RPMI8226 (cell line): ENCODE measurements at regions not wholly inside any gene's neighbourhood (a gene's known extent, or its start where the extent isn't known, plus 50 kb on each side); places are given as distances from the start of the nearest gene placed in this dataset.
"Not testable (repeated sequence)": the region's sequence is repeated elsewhere in the genome, so short reads cannot be mapped to it uniquely, and the experiment has no call there.

ENCODE experiments used
- DNase-seq: peaks from one replicate; pipeline ENCODE4 v3.0.0-alpha.2; 2015

DNA sequence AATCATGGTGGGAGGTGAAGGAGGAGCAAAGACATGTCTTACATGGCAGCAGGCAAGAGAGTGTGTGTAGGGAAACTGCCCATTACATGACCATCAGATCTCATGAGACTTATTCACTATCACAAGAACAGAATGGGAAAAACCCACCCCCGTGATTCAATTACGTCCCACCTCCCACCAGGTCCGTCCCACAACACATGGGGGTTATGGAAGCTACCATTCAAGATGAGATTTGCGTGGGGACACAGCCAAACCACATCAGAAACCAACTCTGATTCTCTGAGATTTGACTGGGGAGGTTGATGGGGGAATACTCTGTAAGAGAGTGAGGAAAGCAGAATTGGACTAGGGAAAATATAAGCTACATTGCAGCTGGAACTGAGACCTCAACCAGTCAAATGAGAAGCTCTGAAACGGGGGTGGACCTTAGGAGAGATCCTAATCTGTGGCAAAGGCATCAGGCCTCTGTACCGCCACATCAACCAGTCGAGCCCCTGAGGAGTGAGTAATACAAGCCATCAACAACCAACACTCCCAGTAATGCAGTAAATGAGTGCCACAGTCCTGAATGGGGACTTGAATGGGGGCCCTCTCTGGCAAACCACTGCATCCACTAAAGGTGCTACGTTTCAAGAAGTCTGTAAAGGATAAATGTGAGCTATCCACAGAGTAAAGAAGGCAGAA is 207.9 kb upstream of the GADL1 start:
- DNase-seq: no peak

DNA sequence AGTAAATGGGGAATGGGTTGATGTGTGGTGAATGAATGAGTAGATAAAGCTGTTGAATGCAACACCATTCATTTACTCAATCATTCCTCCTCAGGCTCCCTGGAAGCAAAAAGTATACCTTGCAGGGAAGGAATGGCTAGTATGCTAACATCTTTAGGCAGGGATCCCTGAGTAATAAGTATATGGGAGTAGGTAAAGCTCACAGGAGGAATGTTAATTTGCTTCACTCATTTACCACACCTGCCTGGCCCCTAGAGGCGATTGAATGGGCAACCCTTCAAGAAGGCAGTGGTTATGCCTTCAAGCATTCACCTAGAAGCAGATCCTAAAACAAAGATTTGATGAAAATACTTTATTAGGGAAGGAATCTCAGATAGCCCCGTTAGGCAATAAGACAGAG is 208.7 kb upstream of the GADL1 start:
- no peak for DNase-seq

DNA sequence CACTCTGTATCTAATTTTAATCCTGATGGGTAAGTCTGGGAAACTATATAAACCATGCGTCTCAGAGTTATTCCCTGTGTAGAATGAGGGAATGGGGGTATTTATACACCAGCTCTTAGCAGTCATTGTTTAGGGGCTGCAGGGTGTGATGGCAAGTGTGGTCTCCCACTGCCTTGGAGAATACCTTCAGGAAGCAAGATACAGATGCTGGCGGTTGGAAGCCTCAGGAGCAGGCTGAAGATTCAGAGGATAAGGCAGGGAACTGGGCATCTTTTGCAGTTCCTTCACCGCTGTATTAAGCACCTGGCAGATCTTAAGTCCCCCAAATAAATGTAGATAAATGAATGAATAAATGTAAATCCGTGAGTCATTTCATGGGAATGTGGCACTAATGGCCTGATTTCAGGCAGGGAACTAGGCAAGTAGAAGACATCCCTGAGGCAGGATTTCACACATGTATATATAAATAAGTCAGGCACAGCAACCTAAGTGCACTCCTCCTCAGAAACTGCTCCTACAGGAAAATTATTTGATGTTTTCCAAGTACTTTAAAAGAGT is 209.2 kb upstream of the GADL1 start:
- DNase-seq: no peak

- no peak for DNase-seq
Measured at GRCh38 chr3:31105011-31105410, 210.6 kb upstream of the GADL1 start.

GRCh38 chr3:31105438-31106077 is 211.1 kb upstream of the GADL1 start:
- peak; percentile 5 for DNase-seq

GRCh38 chr3:31106204-31106603 is 211.7 kb upstream of the GADL1 start:
- no peak for DNase-seq

- DNase-seq: peak; percentile 78
Measured at GRCh38 chr3:31106912-31107311, 212.5 kb upstream of the GADL1 start.

DNA sequence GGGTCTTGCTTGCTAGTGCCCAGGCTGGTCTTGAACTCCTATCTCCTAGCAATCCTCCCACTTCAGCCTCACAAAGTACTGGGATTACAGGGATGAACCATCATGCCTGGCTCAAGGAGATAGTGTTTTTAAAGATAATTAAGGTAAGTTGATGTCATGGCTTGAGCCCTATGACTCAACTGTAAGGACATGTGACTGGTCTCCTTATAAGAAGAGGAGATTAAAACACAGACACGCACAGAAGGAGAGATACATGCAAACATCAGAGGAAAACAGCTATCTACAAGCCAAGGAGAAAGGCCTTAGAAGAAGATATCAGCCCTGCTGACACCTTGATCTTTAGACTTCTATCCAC is 220.4 kb upstream of the GADL1 start:
- DNase-seq: no peak

- not testable (repeated sequence) for DNase-seq
Measured at GRCh38 chr3:31115531-31115930, 221.1 kb upstream of the GADL1 start.

DNA sequence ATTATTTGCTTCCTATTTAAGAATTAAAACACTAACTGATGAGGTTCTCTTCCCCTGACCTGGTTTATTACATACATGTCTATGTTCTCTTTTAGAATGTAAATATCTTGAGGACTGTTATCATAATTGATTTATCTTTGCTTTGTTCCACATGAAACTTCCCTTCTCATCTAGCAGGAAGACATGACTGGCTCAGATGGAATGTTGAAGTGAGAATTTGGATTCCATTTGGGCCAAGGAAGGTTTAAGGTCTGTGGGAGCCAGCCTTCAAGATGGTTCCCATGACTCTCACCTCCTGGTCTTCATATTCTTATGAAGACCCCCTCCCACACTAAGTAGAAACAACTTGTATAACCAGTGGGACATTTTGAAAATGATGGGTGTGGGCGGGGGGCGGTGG is 222.2 kb upstream of the GADL1 start:
- DNase-seq: no peak

DNA sequence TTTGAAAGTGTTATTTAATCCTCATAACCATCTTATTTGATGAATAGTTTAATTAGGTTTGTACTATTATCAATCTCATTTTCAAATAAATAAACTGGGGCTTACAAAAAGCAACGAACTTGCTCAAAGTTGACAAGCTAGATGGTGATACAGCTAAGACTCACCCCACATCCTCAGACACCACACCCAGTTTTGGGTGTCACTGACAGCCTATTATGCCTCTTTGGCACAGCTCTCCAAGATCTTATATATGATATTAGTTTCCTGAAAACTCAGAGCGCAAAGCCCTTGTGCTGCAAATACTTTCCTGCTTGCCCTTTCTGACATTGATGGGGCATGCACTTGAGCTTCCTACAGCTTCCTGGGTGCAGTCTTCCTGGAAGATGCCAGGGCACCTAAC is 223.4 kb upstream of the GADL1 start:
- no peak for DNase-seq

DNA sequence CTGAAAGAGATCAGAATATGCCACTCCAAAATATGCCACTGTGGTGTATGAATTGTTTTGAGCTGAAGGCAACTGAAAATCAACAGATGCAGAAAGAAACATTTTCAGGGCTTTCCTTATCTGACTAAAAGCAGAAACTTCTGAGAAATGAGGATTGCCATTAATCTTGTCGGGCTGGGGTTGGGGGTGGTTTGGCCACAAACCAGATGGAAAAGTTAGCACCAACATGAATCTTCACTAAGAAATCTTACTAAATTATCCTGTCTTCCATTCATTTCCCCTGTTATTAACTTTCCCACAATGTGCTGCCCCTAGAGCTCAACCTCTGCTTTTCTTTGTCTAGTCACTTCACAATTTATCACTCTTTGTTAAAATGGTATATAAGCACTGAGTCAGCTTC is 229.9 kb upstream of the GADL1 start:
- DNase-seq: no peak

GRCh38 chr3:31125413-31126020 is 231.1 kb upstream of the GADL1 start:
- DNase-seq: no peak

DNA sequence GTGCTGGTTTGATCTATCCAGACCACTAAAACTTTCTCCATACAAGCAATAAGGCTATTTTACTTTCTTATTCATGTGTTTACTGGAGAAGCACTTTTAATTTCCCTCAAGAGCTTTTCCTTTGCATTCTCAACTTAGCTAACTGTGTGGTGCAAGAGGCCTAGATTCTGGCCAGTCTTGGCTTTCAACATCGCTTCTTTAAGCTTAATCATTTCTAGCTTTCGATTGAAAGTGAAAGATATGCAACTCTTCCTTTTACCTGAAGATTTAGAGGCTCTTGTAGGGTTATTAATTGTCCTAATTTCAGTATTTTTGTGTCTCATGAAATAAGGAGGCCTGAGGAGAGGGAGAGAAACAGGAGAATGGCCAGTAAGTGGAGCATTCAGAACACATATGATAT is 234.8 kb upstream of the GADL1 start:
- no peak for DNase-seq

DNA sequence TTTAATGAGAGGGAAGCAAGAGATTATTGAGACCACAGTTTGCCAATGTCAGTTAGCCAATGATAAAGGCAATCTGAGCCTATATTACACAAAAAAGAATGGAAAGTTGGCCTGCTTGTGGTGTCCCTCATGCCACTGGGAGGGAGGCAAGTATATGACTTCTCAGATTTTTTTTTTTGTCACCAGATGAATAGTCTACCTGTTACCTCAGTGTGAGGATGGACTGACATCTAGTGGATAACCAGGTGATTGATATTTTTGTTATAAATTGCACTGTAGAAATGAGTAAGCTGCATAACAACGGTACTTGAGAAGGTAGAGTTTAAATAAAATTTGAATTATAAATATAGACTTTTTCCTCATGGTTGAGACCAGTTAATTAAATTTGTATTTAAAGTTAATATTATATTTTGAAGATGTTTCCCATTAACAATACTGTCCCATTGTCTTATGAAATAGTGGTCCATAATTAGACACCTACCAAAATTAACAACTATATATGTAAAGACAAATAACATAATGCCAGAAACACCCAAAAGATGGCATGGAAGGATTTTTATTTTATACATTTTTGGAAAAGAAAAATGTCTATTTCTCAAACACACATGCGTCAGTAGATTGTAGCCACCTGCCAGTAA is 237.8 kb upstream of the GADL1 start:
- peak; percentile 34 for DNase-seq

- DNase-seq: no peak
Measured at GRCh38 chr3:31133541-31133940, 239.1 kb upstream of the GADL1 start.

GRCh38 chr3:31135546-31135945 is 241.1 kb upstream of the GADL1 start:
- peak; percentile 28 for DNase-seq

DNA sequence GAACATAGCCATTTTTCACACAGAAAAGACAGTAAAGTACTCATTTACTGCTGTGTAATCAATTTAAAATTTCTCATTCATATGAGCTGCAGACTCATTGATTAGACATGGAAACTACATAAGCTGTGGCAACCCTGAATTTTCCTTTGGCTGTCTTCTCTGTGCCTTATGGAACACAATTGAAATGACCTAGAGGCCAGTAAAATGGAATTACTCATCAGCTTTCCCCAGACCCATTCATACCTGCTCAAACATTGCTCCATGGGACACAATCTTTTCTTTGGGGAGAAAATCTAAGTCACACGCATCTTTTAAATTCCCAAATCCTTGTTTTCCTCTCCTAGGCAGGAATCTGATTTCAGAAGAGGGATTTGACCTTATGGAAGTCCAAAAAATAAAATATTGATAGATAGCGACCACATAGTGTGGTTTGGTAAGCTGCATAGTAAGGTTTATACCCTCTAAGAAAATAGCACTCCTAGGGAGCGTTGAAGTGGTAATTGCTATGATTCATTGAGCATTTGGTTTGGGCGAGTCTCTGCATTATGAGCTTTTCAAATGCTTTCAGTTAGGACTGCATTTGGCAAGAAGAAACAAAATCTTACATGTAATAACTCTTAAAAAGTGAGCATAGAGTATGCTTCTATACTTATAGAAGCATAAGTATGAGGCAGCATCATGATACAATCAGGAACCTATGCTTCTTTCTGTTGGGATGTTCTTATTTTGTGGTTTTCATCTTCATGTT is 243.4 kb upstream of the GADL1 start:
- DNase-seq: no peak

GRCh38 chr3:31140470-31140869 is 246.0 kb upstream of the GADL1 start:
- DNase-seq: no peak

GRCh38 chr3:31142139-31142538 is 247.7 kb upstream of the GADL1 start:
- no peak for DNase-seq

GRCh38 chr3:31142543-31142942 is 248.1 kb upstream of the GADL1 start:
- DNase-seq: no peak

GRCh38 chr3:31145062-31145461 is 250.6 kb upstream of the GADL1 start:
- DNase-seq: no peak

GRCh38 chr3:31147550-31147949 is 253.1 kb upstream of the GADL1 start:
- no peak for DNase-seq
